Upper lobe of left lung (tissue), 4 donors: ENCODE measurements at regions not wholly inside any gene's neighbourhood (a gene's known extent, or its start where the extent isn't known, plus 50 kb on each side); places are given as distances from the start of the nearest gene placed in this dataset.

Experiments
- CTCF ChIP-seq, 6 experiments: fragments of 450-650 bp in 4 of 6; fragments of 200-600 bp in 2 of 6; sonication (generic) in 2 of 6; IDR thresholded peaks; one replicate each; pipeline ENCODE4 v1.5.1; 2016 to 2019; ENCODE audit warnings: antibody characterized with exemption in 6 of 6
- POLR2A ChIP-seq, 4 donors: fragments of 450-650 bp; IDR thresholded peaks; one replicate each; pipeline ENCODE4 v1.5.1; 2016 to 2017; ENCODE audit warnings: antibody characterized with exemption in 4 of 4, mild to moderate bottlenecking in 2 of 4

GRCh38 chr7:18426564-18427226 lies 68.9 kb upstream of the HDAC9 start:
- TF ChIP-seq CTCF (IDR thresholded peaks at IDR 0.05): no peak
- TF ChIP-seq POLR2A (IDR thresholded peaks at IDR 0.05): no peak
